ENCODE measurements at regions not wholly inside any gene's neighbourhood (a gene's known extent, or its start where the extent isn't known, plus 50 kb on each side); places are given as distances from the start of the nearest gene placed in this dataset.

- H3K4me1 ChIP-seq = no peaks in the 10 kb centered on the region
- no peaks in the 10 kb centered on the region for H3K36me3 ChIP-seq
- no peak overlapping the region for H3K4me3 Mint-ChIP-seq
- no peak overlapping the region for H3K9ac ChIP-seq
- no peaks in the 10 kb centered on the region for H3K9me3 Mint-ChIP-seq
- no peak overlapping the region for H3K4me3 ChIP-seq
- H3F3A ChIP-seq (ENCODE audit: low read depth) = no peaks in the 10 kb centered on the region
- H2AFZ ChIP-seq (replicated peaks) = peak overlapping the region; percentile 46
- no peaks in the 10 kb centered on the region for H3K27me3 ChIP-seq
- H3K9me3 ChIP-seq (ENCODE audit: low read depth) = no peaks in the 10 kb centered on the region
- H3K36me3 Mint-ChIP-seq = no peaks in the 10 kb centered on the region
- no peaks in the 10 kb centered on the region for H3K79me2 ChIP-seq (ENCODE audit: low read depth)
- H3K4me2 ChIP-seq = no peak overlapping the region
- H4K20me1 ChIP-seq (ENCODE audit: low read depth) = no peaks in the 10 kb centered on the region
- H3K27me3 Mint-ChIP-seq (ENCODE audit: insufficient read depth, low read depth) = peaks cover 4% of the 10 kb centered on the region
- no peak overlapping the region for H3K27ac Mint-ChIP-seq
- H3K4me1 Mint-ChIP-seq = no peaks in the 10 kb centered on the region
- H3K27ac ChIP-seq = no peak overlapping the region
- DNase-seq (ENCODE audit: low spot score) = no peak
- TF ChIP-seq EZH2 (IDR thresholded peaks at IDR 0.05) = no peak
- TF ChIP-seq EZH2phosphoT487 (IDR thresholded peaks at IDR 0.05) = no peak
- TF ChIP-seq CTCF (IDR thresholded peaks at IDR 0.05) = no peak
These were observed 165.4 kb upstream of the CPNE8 start for GRCh38 chr12:39070775-39071174.

- no peak overlapping the region for H3K27ac Mint-ChIP-seq
These were observed 160.1 kb upstream of the CPNE8 start for GRCh38 chr12:39065455-39065854.

GRCh38 chr12:39064708-39065107, 159.3 kb upstream of the CPNE8 start:
- Histone ChIP-seq H3K79me2 (ENCODE audit: low read depth) (no peaks in the 10 kb centered on the region), H3K9me3 (ENCODE audit: low read depth) (no peaks in the 10 kb centered on the region), H3F3A (ENCODE audit: low read depth) (no peaks in the 10 kb centered on the region), H3K27me3 (no peaks in the 10 kb centered on the region), H3K4me2 (no peak overlapping the region), H3K4me1 (no peaks in the 10 kb centered on the region), H3K27ac (no peak overlapping the region), H3K36me3 (no peaks in the 10 kb centered on the region), H3K4me3 (no peak overlapping the region), H3K9ac (no peak overlapping the region), H2AFZ (replicated peaks) (no peak overlapping the region), H4K20me1 (ENCODE audit: low read depth) (no peaks in the 10 kb centered on the region)
- Mint-ChIP-seq H3K36me3 (no peaks in the 10 kb centered on the region), H3K4me3 (no peak overlapping the region), H3K4me1 (peaks cover 12% of the 10 kb centered on the region), H3K27me3 (ENCODE audit: insufficient read depth, low read depth) (peaks cover 6% of the 10 kb centered on the region), H3K27ac (no peak overlapping the region), H3K9me3 (peaks cover 3% of the 10 kb centered on the region)
- no peak for TF ChIP-seq EZH2phosphoT487 (IDR thresholded peaks at IDR 0.05)
- TF ChIP-seq CTCF (IDR thresholded peaks at IDR 0.05) = no peak
- TF ChIP-seq EZH2 (IDR thresholded peaks at IDR 0.05) = no peak
- DNase-seq (ENCODE audit: low spot score) = no peak

More at GRCh38 chr12:39065455-39065854, 160.1 kb upstream of the CPNE8 start:
- DNase-seq (ENCODE audit: low spot score) = no peak
- H3K9ac ChIP-seq = no peak overlapping the region
- Mint-ChIP-seq H3K4me3 (no peak overlapping the region), H3K36me3 (no peaks in the 10 kb centered on the region), H3K4me1 (peaks cover 12% of the 10 kb centered on the region), H3K27me3 (ENCODE audit: insufficient read depth, low read depth) (peaks cover 6% of the 10 kb centered on the region), H3K9me3 (peaks cover under 1% of the 10 kb centered on the region)
- no peaks in the 10 kb centered on the region for H3F3A ChIP-seq (ENCODE audit: low read depth)
- no peak overlapping the region for H2AFZ ChIP-seq (replicated peaks)
- H3K27ac ChIP-seq = no peak overlapping the region
- TF ChIP-seq CTCF (IDR thresholded peaks at IDR 0.05) (no peak), EZH2phosphoT487 (IDR thresholded peaks at IDR 0.05) (no peak), EZH2 (IDR thresholded peaks at IDR 0.05) (no peak)
- H3K4me1 ChIP-seq = no peaks in the 10 kb centered on the region
- H3K9me3 ChIP-seq (ENCODE audit: low read depth) = no peaks in the 10 kb centered on the region
- H3K27me3 ChIP-seq = no peaks in the 10 kb centered on the region
- H3K36me3 ChIP-seq = no peaks in the 10 kb centered on the region
- no peaks in the 10 kb centered on the region for H4K20me1 ChIP-seq (ENCODE audit: low read depth)
- no peak overlapping the region for H3K4me2 ChIP-seq
- H3K4me3 ChIP-seq = no peak overlapping the region
- no peaks in the 10 kb centered on the region for H3K79me2 ChIP-seq (ENCODE audit: low read depth)
